Heart left ventricle (tissue), 13 donors: ENCODE measurements at regions not wholly inside any gene's neighbourhood (a gene's known extent, or its start where the extent isn't known, plus 50 kb on each side); places are given as distances from the start of the nearest gene placed in this dataset.

ENCODE experiments used
- POLR2A ChIP-seq, 2 donors: fragments of 450-650 bp; IDR thresholded peaks; one replicate each; pipeline ENCODE4 v1.6.1; 2017; ENCODE audit warnings: antibody characterized with exemption in 2 of 2, mild to moderate bottlenecking in 2 of 2, moderate library complexity in 2 of 2
- TF ChIP-seq, protein P1 (sequence below), 12 donors: fragments of 200-600 bp; sonication (generic) in 4 of 12; IDR thresholded peaks; one replicate each; pipeline versions ENCODE4 v1.5.0 to v1.8.0; 2018 to 2022; ENCODE audit warnings: antibody characterized with exemption in 12 of 12, mild to moderate bottlenecking in 5 of 12
- donor health status: ischemic (EF 13 %, LVEDD 7.1; RV severe dilation, severe dysfunction).
- donor health status: DM: no; HTN: yes; CAD: no.
- donor health status: DM: no; HTN: no; CAD: no.
- donor health status: ischemic (EF 25% LVEDD 6.9; RV normal size, moderate dysfunction).
- donor health status: ischemic (EF 25% LVEDD 5.7; RV mildly dilated, moderate dysfunction).
- donor health status: ischemic (EF 35%, LVEDD 5.7; RV mildly dilated, moderate dysfunction).
- donor health status: nonischemic (EF 11% LVEDD 7.7; RV severe dilation, severe dysfunction).
- donor health status: DM: yes; HTN: yes; CAD: no.
- donor health status: PGD.
- donor health status: ischemic (EF 29% LVEDD 5.4; RV normal size, mild dysfunction).
- donor health status: nonischemic (EF 23%, LVEDD 6.1; RV moderate dilation, normal function).

DNA sequence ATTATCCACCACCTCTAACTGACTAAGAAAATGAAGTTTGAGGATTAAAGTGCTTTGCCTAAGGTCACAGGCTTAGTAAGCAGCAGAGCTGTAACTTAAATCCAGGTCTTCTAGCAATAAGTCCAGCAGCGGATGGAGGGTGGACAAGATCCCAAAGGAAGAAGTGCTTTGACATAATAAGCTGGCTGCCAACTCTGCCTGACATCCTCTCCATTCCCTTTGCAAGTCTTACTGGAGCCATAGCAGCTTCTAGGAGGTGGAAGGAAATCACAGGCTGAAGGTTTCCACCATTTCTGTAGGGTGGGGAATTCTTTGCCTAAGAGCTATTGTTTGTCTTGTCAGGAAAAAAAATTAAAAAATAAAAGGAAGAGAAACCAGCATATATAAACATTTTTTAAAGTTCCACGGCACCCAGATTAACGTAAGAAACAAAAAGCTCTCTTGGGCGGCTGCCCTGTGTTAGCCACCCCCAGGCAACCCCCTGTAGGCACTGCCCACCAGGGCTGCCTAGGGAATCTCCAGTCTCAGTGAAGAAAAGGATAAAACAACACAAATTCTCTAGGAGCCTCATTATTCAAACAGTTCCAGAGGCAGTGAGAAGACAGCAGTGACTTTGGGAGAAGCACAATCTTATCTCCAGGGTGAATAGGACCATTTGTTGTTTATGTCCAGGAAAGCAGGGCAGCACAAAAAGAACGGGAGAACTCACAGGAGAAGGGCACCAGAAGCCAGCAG, 380.8 kb upstream of the CADM1 start:
- TF ChIP-seq, protein P1, sequence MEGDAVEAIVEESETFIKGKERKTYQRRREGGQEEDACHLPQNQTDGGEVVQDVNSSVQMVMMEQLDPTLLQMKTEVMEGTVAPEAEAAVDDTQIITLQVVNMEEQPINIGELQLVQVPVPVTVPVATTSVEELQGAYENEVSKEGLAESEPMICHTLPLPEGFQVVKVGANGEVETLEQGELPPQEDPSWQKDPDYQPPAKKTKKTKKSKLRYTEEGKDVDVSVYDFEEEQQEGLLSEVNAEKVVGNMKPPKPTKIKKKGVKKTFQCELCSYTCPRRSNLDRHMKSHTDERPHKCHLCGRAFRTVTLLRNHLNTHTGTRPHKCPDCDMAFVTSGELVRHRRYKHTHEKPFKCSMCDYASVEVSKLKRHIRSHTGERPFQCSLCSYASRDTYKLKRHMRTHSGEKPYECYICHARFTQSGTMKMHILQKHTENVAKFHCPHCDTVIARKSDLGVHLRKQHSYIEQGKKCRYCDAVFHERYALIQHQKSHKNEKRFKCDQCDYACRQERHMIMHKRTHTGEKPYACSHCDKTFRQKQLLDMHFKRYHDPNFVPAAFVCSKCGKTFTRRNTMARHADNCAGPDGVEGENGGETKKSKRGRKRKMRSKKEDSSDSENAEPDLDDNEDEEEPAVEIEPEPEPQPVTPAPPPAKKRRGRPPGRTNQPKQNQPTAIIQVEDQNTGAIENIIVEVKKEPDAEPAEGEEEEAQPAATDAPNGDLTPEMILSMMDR (IDR thresholded peaks at IDR 0.05), result no peak
- no peak for TF ChIP-seq POLR2A (IDR thresholded peaks at IDR 0.05)
